Mesendoderm (in vitro differentiated cells): ENCODE measurements at regions not wholly inside any gene's neighbourhood (a gene's known extent, or its start where the extent isn't known, plus 50 kb on each side); places are given as distances from the start of the nearest gene placed in this dataset.

Source experiments
- DNase-seq: peaks from one replicate; pipeline ENCODE4 v3.0.0; 2013
- H2AK5ac ChIP-seq: 2 replicates; pipeline ENCODE4 v1.6.1; 2013; ENCODE audit warnings: low read length, inconsistent platforms
- H2BK120ac ChIP-seq: 2 replicates; pipeline ENCODE4 v1.6.1; 2013; ENCODE audit warnings: low read depth, mild to moderate bottlenecking, low read length, moderate library complexity, mixed read lengths
- H2BK15ac ChIP-seq: replicated peaks from 2 replicates; pipeline ENCODE4 v1.6.1; 2013; ENCODE audit warnings: low read depth, mild to moderate bottlenecking, moderate library complexity
- H2BK5ac ChIP-seq: 2 replicates; pipeline ENCODE4 v1.6.1; 2013; ENCODE audit warnings: low read length, inconsistent platforms
- H3K18ac ChIP-seq: 2 replicates; pipeline ENCODE4 v1.6.1; 2013; ENCODE audit warnings: mild to moderate bottlenecking, low read length, mixed read lengths
- H3K23ac ChIP-seq: one replicate; pipeline ENCODE4 v1.6.1; 2013; ENCODE audit warnings: low read length
- H3K27ac ChIP-seq: 2 replicates; pipeline ENCODE4 v1.5.1; 2013; ENCODE audit warnings: low read depth, mild to moderate bottlenecking, inconsistent platforms, low read length, moderate library complexity
- H3K27me3 ChIP-seq: 2 replicates; pipeline ENCODE4 v1.6.1; 2013; ENCODE audit warnings: low read length, control low read depth, mild to moderate bottlenecking, inconsistent platforms; ENCODE audit not compliant: insufficient read depth, poor library complexity
- H3K36me3 ChIP-seq: 2 replicates; pipeline ENCODE4 v1.6.1; 2013; ENCODE audit warnings: low read length, inconsistent platforms; ENCODE audit not compliant: control insufficient read depth, insufficient read depth
- H3K4ac ChIP-seq: one replicate; pipeline ENCODE4 v1.6.1; 2013; ENCODE audit warnings: low read depth, mild to moderate bottlenecking, low read length, moderate library complexity
- H3K4me1 ChIP-seq: 2 replicates; pipeline ENCODE4 v1.6.1; 2013; ENCODE audit warnings: low read depth, low read length, inconsistent platforms; ENCODE audit not compliant: control insufficient read depth
- H3K4me2 ChIP-seq: 2 replicates; pipeline ENCODE4 v1.6.1; 2013; ENCODE audit warnings: low read length
- H3K4me3 ChIP-seq: 2 replicates; pipeline ENCODE4 v1.5.1; 2013; ENCODE audit warnings: mild to moderate bottlenecking, low read length
- H3K56ac ChIP-seq: one replicate; pipeline ENCODE4 v1.6.1; 2013; ENCODE audit warnings: low read length
- H3K79me1 ChIP-seq: 2 replicates; pipeline ENCODE4 v1.6.1; 2013; ENCODE audit warnings: low read length, inconsistent platforms
- H3K79me2 ChIP-seq: 2 replicates; pipeline ENCODE4 v1.6.1; 2013; ENCODE audit warnings: mild to moderate bottlenecking, low read length; ENCODE audit not compliant: control insufficient read depth, insufficient read depth
- H3K9ac ChIP-seq: 2 replicates; pipeline ENCODE4 v1.6.1; 2013; ENCODE audit warnings: low read length, inconsistent platforms
- H4K5ac ChIP-seq: one replicate; pipeline ENCODE4 v1.6.1; 2013; ENCODE audit warnings: low read length
- H4K8ac ChIP-seq: one replicate; pipeline ENCODE4 v1.6.1; 2013; ENCODE audit warnings: low read depth, mild to moderate bottlenecking, control low read depth, low read length, moderate library complexity
- WGBS: extraction: QIAGEN DNeasy Blood & Tissue Kit; methylation state at CpG from one replicate; pipeline ENCODE4 v1.1.7; 2013; ENCODE audit warnings: low lambda C conversion rate, missing lambda C conversion rate; ENCODE audit not compliant: insufficient coverage; ENCODE audit errors: extremely low coverage; 5-methylcytosine and 5-hydroxymethylcytosine counted together

- H3K9ac ChIP-seq, result no peak overlapping the region
- no CpG with 5 or more reads among the region's 5 CpGs for WGBS
These were observed 86.4 kb downstream of the CBLN1 start for GRCh38 chr16:49195237-49195548.

GRCh38 chr16:49194537-49195236, 87.0 kb downstream of the CBLN1 start:
- no peak overlapping the region for H2BK120ac ChIP-seq
- H3K4me2 ChIP-seq, result no peak overlapping the region
- no peaks in the 10 kb centered on the region for H3K36me3 ChIP-seq
- H3K18ac ChIP-seq, result no peak overlapping the region
- H3K79me2 ChIP-seq, result no peaks in the 10 kb centered on the region
- no peak overlapping the region for H4K8ac ChIP-seq
- no peak overlapping the region for H3K56ac ChIP-seq
- DNase-seq, result no peak
- no peak overlapping the region for H3K4me3 ChIP-seq
- no peak overlapping the region for H2BK5ac ChIP-seq
- H3K79me1 ChIP-seq, result no peaks in the 10 kb centered on the region
- no peak overlapping the region for H3K23ac ChIP-seq
- no peaks in the 10 kb centered on the region for H3K27me3 ChIP-seq
- no peak overlapping the region for H3K4ac ChIP-seq
- H2BK15ac ChIP-seq, result no peak overlapping the region
- no peak overlapping the region for H3K27ac ChIP-seq
- WGBS, result no CpG with 5 or more reads among the region's 16 CpGs
- no peak overlapping the region for H3K9ac ChIP-seq
- no peaks in the 10 kb centered on the region for H3K4me1 ChIP-seq
- H2AK5ac ChIP-seq, result no peak overlapping the region
- H4K5ac ChIP-seq, result no peak overlapping the region

More at GRCh38 chr16:49195237-49195548, 86.4 kb downstream of the CBLN1 start:
- no peaks in the 10 kb centered on the region for H3K36me3 ChIP-seq
- no peak overlapping the region for H3K27ac ChIP-seq
- H2AK5ac ChIP-seq, result no peak overlapping the region
- DNase-seq, result no peak
- H4K5ac ChIP-seq, result no peak overlapping the region
- no peak overlapping the region for H3K23ac ChIP-seq
- no peak overlapping the region for H2BK15ac ChIP-seq
- no peak overlapping the region for H3K18ac ChIP-seq
- no peaks in the 10 kb centered on the region for H3K27me3 ChIP-seq
- H3K56ac ChIP-seq, result no peak overlapping the region
- no peak overlapping the region for H3K4me2 ChIP-seq
- H3K79me1 ChIP-seq, result no peaks in the 10 kb centered on the region
- no peak overlapping the region for H2BK120ac ChIP-seq
- H3K4me3 ChIP-seq, result no peak overlapping the region
- H3K4me1 ChIP-seq, result no peaks in the 10 kb centered on the region
- H4K8ac ChIP-seq, result no peak overlapping the region
- H3K79me2 ChIP-seq, result no peaks in the 10 kb centered on the region
- no peak overlapping the region for H3K4ac ChIP-seq
- H2BK5ac ChIP-seq, result no peak overlapping the region

GRCh38 chr16:49193596-49193995, 88.0 kb downstream of the CBLN1 start:
- Histone ChIP-seq H3K4me3 (no peak overlapping the region), H3K9ac (no peak overlapping the region), H3K23ac (no peak overlapping the region), H3K56ac (no peak overlapping the region), H3K18ac (no peak overlapping the region), H3K36me3 (no peaks in the 10 kb centered on the region), H3K79me2 (no peaks in the 10 kb centered on the region), H3K27ac (no peak overlapping the region), H2BK5ac (no peak overlapping the region), H4K5ac (no peak overlapping the region), H2BK120ac (no peak overlapping the region), H4K8ac (no peak overlapping the region), H3K27me3 (no peaks in the 10 kb centered on the region), H2AK5ac (no peak overlapping the region), H2BK15ac (no peak overlapping the region), H3K4ac (no peak overlapping the region), H3K79me1 (no peaks in the 10 kb centered on the region), H3K4me2 (no peak overlapping the region), H3K4me1 (no peaks in the 10 kb centered on the region)
- DNase-seq, result no peak
- whole genome bisulfite sequencing, result no CpG with 5 or more reads among the region's 2 CpGs

GRCh38 chr16:49189286-49189685, 92.4 kb downstream of the CBLN1 start:
- no CpG with 5 or more reads among the region's 1 CpG for WGBS
- H2BK120ac ChIP-seq, result no peak overlapping the region
- no peaks in the 10 kb centered on the region for H3K4me1 ChIP-seq
- no peak overlapping the region for H3K27ac ChIP-seq
- no peak overlapping the region for H2BK15ac ChIP-seq
- no peaks in the 10 kb centered on the region for H3K27me3 ChIP-seq
- no peak overlapping the region for H3K18ac ChIP-seq
- H2BK5ac ChIP-seq, result no peak overlapping the region
- H3K36me3 ChIP-seq, result no peaks in the 10 kb centered on the region
- no peak overlapping the region for H3K9ac ChIP-seq
- H3K79me2 ChIP-seq, result no peaks in the 10 kb centered on the region
- H3K4me3 ChIP-seq, result no peak overlapping the region
- no peaks in the 10 kb centered on the region for H3K79me1 ChIP-seq
- no peak overlapping the region for H3K56ac ChIP-seq
- no peak overlapping the region for H3K4ac ChIP-seq
- no peak overlapping the region for H4K8ac ChIP-seq
- H4K5ac ChIP-seq, result no peak overlapping the region
- no peak overlapping the region for H3K23ac ChIP-seq
- H3K4me2 ChIP-seq, result no peak overlapping the region
- no peak overlapping the region for H2AK5ac ChIP-seq
- DNase-seq, result no peak

GRCh38 chr16:49183911-49184310, 97.7 kb downstream of the CBLN1 start:
- no peak overlapping the region for H2BK5ac ChIP-seq
- no peak overlapping the region for H3K9ac ChIP-seq
- H3K23ac ChIP-seq, result no peak overlapping the region
- no peak overlapping the region for H3K18ac ChIP-seq
- H3K27ac ChIP-seq, result no peak overlapping the region
- H3K27me3 ChIP-seq, result no peaks in the 10 kb centered on the region
- no peak overlapping the region for H3K56ac ChIP-seq
- no peak overlapping the region for H3K4ac ChIP-seq
- no peak overlapping the region for H3K4me3 ChIP-seq
- H2BK15ac ChIP-seq, result no peak overlapping the region
- no peaks in the 10 kb centered on the region for H3K79me1 ChIP-seq
- H4K8ac ChIP-seq, result no peak overlapping the region
- peak; percentile 64 for DNase-seq
- no peak overlapping the region for H3K4me2 ChIP-seq
- no peak overlapping the region for H2BK120ac ChIP-seq
- no CpG with 5 or more reads among the region's 5 CpGs for WGBS
- no peaks in the 10 kb centered on the region for H3K4me1 ChIP-seq
- H4K5ac ChIP-seq, result no peak overlapping the region
- H2AK5ac ChIP-seq, result no peak overlapping the region
- no peaks in the 10 kb centered on the region for H3K36me3 ChIP-seq
- H3K79me2 ChIP-seq, result no peaks in the 10 kb centered on the region
